RCC 7860 (cell line): ENCODE measurements at regions not wholly inside any gene's neighbourhood (a gene's known extent, or its start where the extent isn't known, plus 50 kb on each side); places are given as distances from the start of the nearest gene placed in this dataset.
A peak's percentile ranks its signal among the peaks of the same experiment; 100 is the strongest.

Source experiments
- DNase-seq: peaks from one replicate; pipeline ENCODE4 v3.0.0-alpha.2; 2015; ENCODE audit warnings: low spot score
- FAIRE-seq: peaks from 2 replicates; lab custom pipeline; 2012; peaks lifted over from hg19 to GRCh38; lab: Jason Lieb, UNC

GRCh38 chr3:28799084-28799483 lies 450.5 kb upstream of the AZI2 start:
- no peak for DNase-seq

GRCh38 chr3:28800203-28800602 lies 451.6 kb upstream of the AZI2 start:
- no peak for FAIRE-seq
- DNase-seq, result no peak

More at GRCh38 chr3:28799084-28799483, 450.5 kb upstream of the AZI2 start:
- FAIRE-seq, result no peak

DNA sequence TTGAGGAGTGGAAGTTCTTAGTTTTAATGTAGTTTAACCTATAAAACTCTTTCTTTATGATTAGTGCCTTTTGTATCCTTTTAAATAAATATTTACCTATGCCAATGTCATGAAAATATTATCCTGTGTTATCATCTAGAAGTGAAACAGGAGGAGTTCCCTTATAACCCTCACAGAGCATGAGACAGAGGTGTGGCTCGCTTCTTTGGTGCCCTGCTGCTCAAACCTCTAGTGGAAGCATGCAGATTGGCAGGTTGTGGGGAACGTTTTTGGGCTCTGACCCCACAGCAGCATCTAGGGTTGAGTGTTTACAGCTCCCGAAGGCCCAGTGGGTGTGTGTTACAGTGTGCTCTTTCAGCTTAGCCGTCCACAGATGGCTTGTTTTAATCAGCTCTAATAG lies 459.4 kb upstream of the AZI2 start:
- no peak for FAIRE-seq
- DNase-seq, result no peak

DNA sequence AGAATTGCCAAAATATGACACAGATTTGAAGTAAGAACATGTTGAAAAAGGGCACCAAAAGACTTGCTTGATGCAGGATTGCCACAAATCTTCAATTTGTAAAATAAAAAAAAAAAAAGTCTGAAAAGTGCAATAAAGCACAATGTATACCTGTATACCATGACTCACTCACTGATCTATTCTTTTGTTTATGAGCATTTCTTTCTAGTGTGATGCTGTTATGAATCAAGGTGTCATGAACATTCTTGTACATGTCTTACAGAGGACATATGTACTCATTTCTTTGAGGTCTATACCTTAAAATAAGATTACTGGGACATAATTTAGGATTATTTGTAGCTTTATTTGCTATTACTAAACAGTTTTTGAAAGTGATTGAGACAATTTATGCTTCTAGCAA lies 464.9 kb upstream of the RBMS3 start:
- DNase-seq, result no peak
- no peak for FAIRE-seq

GRCh38 chr3:28824316-28824715 lies 456.6 kb upstream of the RBMS3 start:
- no peak for DNase-seq
- no peak for FAIRE-seq

DNA sequence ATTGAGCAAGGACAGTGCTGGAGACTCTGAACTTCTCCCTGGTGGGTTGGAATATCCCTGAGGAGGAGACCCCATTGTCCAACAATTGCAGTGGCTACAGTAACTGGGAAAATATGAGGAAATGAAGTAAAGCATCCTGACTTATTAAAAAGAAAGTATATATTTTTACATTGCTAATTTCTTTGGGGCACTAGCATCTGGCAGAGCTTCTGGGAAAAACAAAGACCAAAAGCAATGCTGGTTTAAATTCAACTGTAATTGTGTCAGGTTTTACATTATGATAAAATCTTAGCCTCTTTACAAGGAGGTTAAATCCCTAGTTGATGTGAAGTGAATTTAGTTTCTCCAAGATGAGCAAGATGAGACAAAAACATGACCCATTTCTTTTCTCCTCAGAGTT lies 454.0 kb upstream of the RBMS3 start:
- FAIRE-seq (no peak), DNase-seq (no peak)

DNA sequence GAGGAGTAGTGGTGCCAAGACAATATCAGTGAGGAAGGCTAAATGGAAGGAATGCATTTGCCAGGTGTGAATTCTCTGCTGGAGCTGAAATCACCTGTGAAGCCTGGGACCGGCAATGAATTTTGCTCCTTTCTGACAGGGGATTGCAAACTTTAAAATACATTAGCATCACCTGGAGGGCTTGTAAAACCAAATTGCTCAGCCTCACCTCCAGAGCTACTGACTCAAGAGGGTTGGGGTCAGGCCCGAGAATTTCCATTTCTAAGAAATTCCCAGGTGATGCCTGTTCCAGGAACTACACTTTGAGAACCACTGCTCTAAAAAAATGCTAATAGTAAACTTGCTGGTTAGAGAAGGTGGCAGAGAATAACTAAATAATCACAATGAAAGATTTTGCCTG lies 445.6 kb upstream of the RBMS3 start:
- FAIRE-seq (no peak), DNase-seq (no peak)

GRCh38 chr3:28835751-28836150 lies 445.1 kb upstream of the RBMS3 start:
- FAIRE-seq (no peak), DNase-seq (no peak)

DNA sequence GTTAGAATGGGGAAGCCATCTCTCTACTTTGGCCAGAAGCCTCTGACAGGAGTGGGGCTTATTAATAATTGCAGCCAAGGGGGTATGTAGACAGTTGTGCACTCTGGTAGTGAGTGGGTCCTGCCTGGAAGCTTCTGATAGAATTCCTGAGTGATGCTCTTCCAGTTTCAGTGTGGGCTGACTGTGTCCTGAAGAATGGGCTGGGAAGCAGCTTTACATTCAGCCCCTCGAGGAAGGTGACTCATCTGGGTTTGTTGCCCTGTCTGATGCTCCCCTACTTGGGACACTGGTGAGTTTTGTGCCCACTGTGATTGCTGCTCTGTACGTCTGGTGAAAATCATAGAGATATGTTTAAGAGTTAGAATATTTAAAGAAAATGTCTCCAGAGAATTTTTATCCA lies 444.7 kb upstream of the RBMS3 start:
- FAIRE-seq (no peak), DNase-seq (no peak)

DNA sequence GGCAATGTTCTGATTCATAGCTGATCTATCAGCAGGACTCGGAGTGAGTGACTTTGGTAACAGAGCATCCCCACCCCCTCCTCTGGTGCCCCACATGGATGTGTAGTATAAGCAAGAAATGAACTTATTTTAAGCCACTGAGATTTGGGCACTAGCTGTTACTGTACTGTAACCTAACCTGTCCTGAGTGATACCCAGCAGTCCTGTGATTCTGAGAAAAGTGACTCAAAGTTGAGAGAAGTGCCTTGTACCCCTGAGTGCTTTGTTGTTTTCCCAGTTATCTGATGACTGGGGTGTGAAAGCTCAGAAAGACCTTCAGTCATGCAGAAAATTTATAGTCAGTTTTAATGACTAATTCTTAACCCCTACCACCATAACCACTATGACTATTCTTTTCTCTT lies 439.9 kb upstream of the RBMS3 start:
- DNase-seq (peak; percentile 68), FAIRE-seq (peak; percentile 90)

GRCh38 chr3:28841441-28841840 lies 439.4 kb upstream of the RBMS3 start:
- FAIRE-seq (no peak), DNase-seq (no peak)

GRCh38 chr3:28844298-28845005 lies 436.4 kb upstream of the RBMS3 start:
- FAIRE-seq (no peak), DNase-seq (no peak)

GRCh38 chr3:28845006-28845324 lies 435.9 kb upstream of the RBMS3 start:
- DNase-seq (no peak), FAIRE-seq (no peak)

GRCh38 chr3:28846971-28847478 lies 433.8 kb upstream of the RBMS3 start:
- FAIRE-seq (no peak), DNase-seq (no peak)

DNA sequence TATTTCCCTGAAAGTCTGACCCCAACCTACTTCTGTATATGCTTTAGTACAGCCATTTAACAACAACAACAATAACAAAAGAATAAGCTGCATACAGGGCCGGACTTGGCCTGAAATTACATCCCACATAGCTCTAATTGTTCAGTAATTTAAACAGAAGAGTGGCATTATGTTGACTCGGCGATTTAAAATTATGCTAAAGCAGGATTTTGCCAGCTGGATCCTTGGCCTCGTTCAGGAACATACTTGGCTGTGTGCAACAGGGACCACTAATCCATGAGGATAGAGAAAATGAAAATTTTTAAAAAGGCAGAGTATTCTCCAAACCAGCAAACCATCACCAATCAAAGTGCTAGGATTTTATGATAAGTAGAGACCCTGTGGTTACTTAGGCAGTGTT lies 433.1 kb upstream of the RBMS3 start:
- DNase-seq (no peak), FAIRE-seq (no peak)

DNA sequence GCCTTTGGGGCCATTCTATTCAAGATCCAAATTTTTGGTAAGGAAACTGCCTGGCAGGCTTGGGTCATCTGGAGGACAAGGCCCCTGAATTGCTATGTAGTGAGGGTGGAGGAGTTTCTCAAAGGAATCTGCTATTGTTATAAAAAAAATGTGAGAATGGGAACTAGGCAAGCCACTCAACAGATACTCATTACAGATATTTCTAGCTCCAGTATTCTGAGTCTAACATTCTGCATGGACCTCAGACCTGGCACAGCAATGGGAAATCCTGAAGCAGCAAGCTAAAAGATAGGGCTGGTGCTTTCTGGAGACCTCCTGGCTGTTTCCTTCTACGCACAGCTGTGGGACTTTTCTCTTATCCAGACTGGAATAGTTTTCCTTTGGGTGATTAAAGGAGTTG lies 430.7 kb upstream of the RBMS3 start:
- no peak for DNase-seq
- FAIRE-seq, result no peak

DNA sequence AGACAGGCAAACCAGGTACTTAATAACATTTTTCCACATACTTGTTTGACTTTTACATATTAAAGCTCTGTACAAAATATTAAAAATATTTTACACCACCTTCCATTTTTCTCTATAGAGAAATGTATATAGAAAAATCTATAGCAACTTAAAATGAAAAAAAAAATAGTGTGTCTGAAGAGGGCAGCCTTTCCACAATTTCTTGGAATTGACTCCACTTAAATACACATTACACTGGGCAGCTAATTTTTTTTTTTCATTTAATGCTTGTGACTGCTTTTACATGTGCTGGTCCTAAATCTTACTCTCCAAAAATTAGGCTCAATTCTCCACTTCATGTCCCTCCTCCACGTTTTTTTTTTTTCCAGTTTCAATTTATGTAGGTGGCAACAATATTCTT lies 427.0 kb upstream of the RBMS3 start:
- peak; percentile 9 for DNase-seq
- FAIRE-seq, result peak; percentile 49

GRCh38 chr3:28856796-28857195 lies 424.1 kb upstream of the RBMS3 start:
- DNase-seq (no peak), FAIRE-seq (no peak)

GRCh38 chr3:28859897-28860296 lies 421.0 kb upstream of the RBMS3 start:
- DNase-seq (no peak), FAIRE-seq (no peak)

- no peak for FAIRE-seq
- DNase-seq, result no peak
These were observed 420.6 kb upstream of the RBMS3 start for GRCh38 chr3:28860307-28860706.

DNA sequence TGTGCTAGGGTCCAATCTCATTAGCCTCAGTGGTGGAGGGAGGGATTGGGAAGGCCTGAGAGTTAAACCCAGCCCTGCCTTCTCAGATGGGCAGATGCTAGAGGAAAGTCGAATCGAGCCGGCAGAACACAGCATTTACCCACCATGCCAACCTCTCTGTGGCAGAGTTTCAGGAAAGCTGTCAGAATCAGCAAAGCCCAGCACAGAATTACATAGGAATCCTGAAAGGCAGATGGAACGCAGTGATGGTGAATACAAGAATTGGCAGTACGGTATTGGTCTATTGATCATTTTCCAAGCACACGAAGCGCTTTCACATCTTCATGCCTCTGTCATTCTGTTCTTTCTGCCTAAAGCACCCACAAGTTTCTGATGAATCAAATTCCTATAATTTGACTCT lies 417.7 kb upstream of the RBMS3 start:
- DNase-seq (no peak), FAIRE-seq (no peak)

GRCh38 chr3:28867836-28868235 lies 413.0 kb upstream of the RBMS3 start:
- DNase-seq, result no peak
- no peak for FAIRE-seq

DNA sequence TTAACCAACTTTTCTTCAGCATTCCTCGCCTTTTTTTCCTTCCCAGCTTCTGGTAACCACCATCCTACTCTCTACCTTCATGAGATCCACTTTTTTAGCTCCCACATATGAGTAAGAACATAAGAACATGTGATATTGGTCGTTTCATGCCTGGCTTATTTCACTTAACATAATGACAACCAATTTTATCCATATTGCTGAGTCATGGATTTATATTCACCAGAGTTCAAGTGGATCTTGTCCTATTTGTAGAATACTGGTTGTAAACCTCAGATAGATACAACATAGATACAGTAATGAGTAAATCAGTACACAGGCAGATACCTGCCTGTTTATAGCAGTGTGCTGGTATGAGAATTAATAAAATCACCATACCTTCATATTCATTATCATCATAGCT lies 412.0 kb upstream of the RBMS3 start:
- FAIRE-seq (no peak), DNase-seq (no peak)
